Progenitor cell of endocrine pancreas (in vitro differentiated cells): ENCODE measurements at regions not wholly inside any gene's neighbourhood (a gene's known extent, or its start where the extent isn't known, plus 50 kb on each side); places are given as distances from the start of the nearest gene placed in this dataset.
A peak's percentile ranks its signal among the peaks of the same experiment; 100 is the strongest.

Experiments
- DNase-seq: peaks from one replicate; pipeline ENCODE4 v3.0.0; 2021; ENCODE audit warnings: low spot score; ENCODE audit not compliant: unreplicated experiment
- H3K27ac Mint-ChIP-seq: 2 replicates; pipeline ENCODE4 v1.8.0; 2021; ENCODE audit warnings: mild to moderate bottlenecking, moderate library complexity, mixed read lengths
- H3K27me3 Mint-ChIP-seq: 2 replicates; pipeline ENCODE4 v1.8.0; 2021; ENCODE audit warnings: mixed read lengths
- H3K36me3 Mint-ChIP-seq: 2 replicates; pipeline ENCODE4 v1.8.0; 2022; ENCODE audit warnings: mixed read lengths; ENCODE audit not compliant: insufficient read depth
- H3K4me1 Mint-ChIP-seq: 2 replicates; pipeline ENCODE4 v1.8.0; 2021; ENCODE audit warnings: low read depth, mixed read lengths
- H3K4me3 Mint-ChIP-seq: 2 replicates; pipeline ENCODE4 v1.8.0; 2021; ENCODE audit warnings: low read depth, mild to moderate bottlenecking, moderate library complexity, mixed read lengths
- H3K9me3 Mint-ChIP-seq: 2 replicates; pipeline ENCODE4 v1.8.0; 2021; ENCODE audit warnings: low read depth, mixed read lengths
- TF ChIP-seq, protein P1 (sequence below): fragments of 200-600 bp; sonication (generic); IDR thresholded peaks from one replicate; pipeline ENCODE4 v1.5.0; 2021; ENCODE audit warnings: antibody characterized with exemption, mild to moderate bottlenecking; ENCODE audit not compliant: unreplicated experiment

DNA sequence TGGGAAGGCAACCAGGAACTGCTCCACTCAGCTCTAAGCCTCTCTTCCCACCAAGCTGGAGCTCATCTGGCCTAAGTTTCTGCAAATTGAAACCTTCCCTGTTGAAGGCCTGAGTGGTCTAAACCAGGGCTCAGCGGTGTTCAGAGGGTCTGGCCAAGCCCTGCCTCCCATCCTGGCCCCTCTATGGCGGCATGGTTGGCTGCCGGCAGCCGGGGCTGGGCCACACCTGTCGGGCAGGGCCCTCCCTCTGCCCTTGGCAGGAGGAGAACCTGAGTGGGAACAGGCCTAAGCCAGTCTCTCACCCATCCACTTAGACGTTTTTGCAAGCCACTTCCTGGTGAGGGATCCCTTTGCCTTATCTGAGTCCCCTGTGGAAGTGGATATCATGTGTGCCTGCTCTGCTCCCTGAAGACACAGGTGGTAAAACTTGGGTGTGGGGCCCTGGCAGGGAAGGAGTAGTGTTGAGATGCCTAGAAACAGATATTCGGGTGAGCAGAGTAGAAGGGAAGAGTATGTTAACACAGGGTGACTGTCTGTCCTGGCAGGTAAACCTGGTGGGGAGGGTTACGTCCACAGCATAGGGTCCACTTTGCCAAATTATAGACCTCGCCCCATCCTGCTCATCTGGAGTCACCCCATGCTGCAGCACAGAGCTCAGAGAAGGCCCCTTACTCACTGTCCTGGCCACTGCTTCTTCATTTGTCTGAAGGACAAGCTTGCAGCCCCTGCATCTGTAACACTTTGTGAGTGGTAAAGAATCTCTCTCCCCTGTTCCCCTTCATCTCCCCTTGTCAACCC, 63.0 kb upstream of the SIX2 start:
- Mint-ChIP-seq H3K27ac (no peak overlapping the region), H3K9me3 (no peaks in the 10 kb centered on the region), H3K36me3 (no peaks in the 10 kb centered on the region), H3K27me3 (peaks cover 17% of the 10 kb centered on the region), H3K4me3 (no peak overlapping the region), H3K4me1 (peaks cover 13% of the 10 kb centered on the region)
- DNase-seq: no peak
- TF ChIP-seq, protein P1, sequence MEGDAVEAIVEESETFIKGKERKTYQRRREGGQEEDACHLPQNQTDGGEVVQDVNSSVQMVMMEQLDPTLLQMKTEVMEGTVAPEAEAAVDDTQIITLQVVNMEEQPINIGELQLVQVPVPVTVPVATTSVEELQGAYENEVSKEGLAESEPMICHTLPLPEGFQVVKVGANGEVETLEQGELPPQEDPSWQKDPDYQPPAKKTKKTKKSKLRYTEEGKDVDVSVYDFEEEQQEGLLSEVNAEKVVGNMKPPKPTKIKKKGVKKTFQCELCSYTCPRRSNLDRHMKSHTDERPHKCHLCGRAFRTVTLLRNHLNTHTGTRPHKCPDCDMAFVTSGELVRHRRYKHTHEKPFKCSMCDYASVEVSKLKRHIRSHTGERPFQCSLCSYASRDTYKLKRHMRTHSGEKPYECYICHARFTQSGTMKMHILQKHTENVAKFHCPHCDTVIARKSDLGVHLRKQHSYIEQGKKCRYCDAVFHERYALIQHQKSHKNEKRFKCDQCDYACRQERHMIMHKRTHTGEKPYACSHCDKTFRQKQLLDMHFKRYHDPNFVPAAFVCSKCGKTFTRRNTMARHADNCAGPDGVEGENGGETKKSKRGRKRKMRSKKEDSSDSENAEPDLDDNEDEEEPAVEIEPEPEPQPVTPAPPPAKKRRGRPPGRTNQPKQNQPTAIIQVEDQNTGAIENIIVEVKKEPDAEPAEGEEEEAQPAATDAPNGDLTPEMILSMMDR: no peak

GRCh38 chr2:45070113-45070652, 60.9 kb upstream of the SIX2 start:
- Mint-ChIP-seq H3K9me3 (peaks cover 6% of the 10 kb centered on the region), H3K4me3 (no peak overlapping the region), H3K4me1 (peaks cover 13% of the 10 kb centered on the region), H3K27ac (no peak overlapping the region), H3K27me3 (peaks cover 17% of the 10 kb centered on the region), H3K36me3 (no peaks in the 10 kb centered on the region)
- no peak for DNase-seq
- TF ChIP-seq, protein P1: no peak

GRCh38 chr2:45069684-45070083, 60.4 kb upstream of the SIX2 start:
- H3K27me3 Mint-ChIP-seq: peaks cover 17% of the 10 kb centered on the region
- peaks cover 6% of the 10 kb centered on the region for H3K9me3 Mint-ChIP-seq
- TF ChIP-seq, protein P1: no peak
- no peak overlapping the region for H3K27ac Mint-ChIP-seq
- no peak for DNase-seq
- peaks cover 13% of the 10 kb centered on the region for H3K4me1 Mint-ChIP-seq
- no peaks in the 10 kb centered on the region for H3K36me3 Mint-ChIP-seq
- no peak overlapping the region for H3K4me3 Mint-ChIP-seq

DNA sequence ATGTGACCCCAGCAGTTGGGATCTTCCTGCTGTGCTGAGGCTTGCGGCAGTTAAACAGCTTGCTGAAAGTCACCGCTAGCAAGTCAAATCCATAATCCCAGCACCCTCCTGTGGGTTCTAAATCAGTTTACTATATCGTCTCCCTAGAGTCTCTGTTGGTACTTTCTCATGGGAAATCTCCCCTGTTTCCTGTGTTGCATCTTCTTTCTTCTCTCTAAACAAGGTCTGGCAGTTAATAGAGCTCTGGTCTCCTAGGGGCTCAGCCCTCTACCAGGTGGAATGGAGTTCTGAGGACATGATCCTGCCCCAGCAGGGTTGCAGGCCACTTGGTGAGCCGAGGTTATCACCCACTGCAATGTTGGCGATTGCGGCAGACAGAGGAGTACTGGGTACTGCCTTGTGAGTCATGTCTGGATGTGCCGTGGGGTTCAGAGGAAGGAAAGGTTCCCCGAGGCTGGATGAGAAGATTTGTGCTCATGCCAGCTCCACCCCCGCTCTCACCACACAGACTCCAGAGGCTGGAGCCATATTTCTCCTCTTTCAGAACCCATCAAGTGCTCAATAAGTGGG, 59.4 kb upstream of the SIX2 start:
- DNase-seq: no peak
- peaks cover 17% of the 10 kb centered on the region for H3K27me3 Mint-ChIP-seq
- TF ChIP-seq, protein P1: no peak
- H3K4me1 Mint-ChIP-seq: peaks cover 13% of the 10 kb centered on the region
- peak overlapping the region; percentile 6 for H3K27ac Mint-ChIP-seq
- H3K36me3 Mint-ChIP-seq: no peaks in the 10 kb centered on the region
- peaks cover 6% of the 10 kb centered on the region for H3K9me3 Mint-ChIP-seq
- H3K4me3 Mint-ChIP-seq: no peak overlapping the region

DNA sequence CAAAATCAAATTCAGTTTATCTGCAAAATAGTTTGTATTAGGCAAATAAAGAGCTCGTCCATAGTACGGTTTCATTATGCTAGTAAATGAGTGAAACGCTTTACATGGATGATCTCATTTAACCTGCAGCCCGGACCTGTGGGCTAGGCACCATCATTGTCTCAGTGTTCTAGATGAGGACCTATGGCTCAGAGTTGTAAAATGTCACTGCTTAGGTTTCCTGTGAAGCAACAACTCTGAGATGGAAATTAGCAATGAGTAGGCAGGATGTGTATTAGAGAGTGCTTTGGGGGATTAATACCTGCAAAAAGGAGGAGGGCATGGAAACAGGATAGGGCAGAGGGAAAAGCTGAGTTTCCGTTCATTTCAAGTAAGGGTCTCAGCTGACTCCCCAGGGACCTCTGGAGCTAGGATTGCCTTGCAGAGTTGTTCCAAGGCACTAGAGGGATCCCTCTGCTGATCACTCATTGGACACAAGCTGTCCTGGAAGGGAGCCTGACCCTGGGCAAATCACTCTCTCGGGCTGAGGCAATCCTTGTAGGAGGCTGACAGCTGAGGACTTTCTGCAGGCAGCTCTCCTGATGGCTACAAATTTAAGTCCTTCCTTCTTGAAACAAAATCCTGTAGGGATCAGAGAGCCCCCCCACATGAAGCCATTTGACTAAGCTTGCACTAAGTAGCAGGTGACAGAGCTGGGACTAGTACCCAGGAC, 58.8 kb upstream of the SIX2 start:
- Mint-ChIP-seq H3K4me1 (peaks cover 13% of the 10 kb centered on the region), H3K36me3 (no peaks in the 10 kb centered on the region), H3K27me3 (peaks cover 17% of the 10 kb centered on the region), H3K9me3 (peaks cover 6% of the 10 kb centered on the region), H3K27ac (no peak overlapping the region), H3K4me3 (no peak overlapping the region)
- no peak for DNase-seq
- TF ChIP-seq, protein P1: no peak
